HCT116 (cell line): ENCODE measurements at regions not wholly inside any gene's neighbourhood (a gene's known extent, or its start where the extent isn't known, plus 50 kb on each side); places are given as distances from the start of the nearest gene placed in this dataset.
A peak's percentile ranks its signal among the peaks of the same experiment; 100 is the strongest.

Source experiments
- ATAC-seq: fragments of 200-7000 bp; cut with Tn5 transposase; 2 replicates; pipeline ENCODE4 v1.9.1; 2020; ENCODE audit warnings: mild to moderate bottlenecking, moderate library complexity
- BruUV-seq: library from RNA; stranded (reverse); fragments of 400-500 nt; replicated peaks from 2 replicates; lab custom pipeline; 2021; lab: Mats Ljungman, UMichigan
- CTCF ChIA-PET: fragments of 300-600 bp; sonication (Branson Sonifier 250); formaldehyde crosslinking; loops from one replicate; lab custom pipeline; 2021; ENCODE audit warnings: antibody characterized with exemption; lab: Charles Lee
- POLR2A ChIA-PET: fragments of 300-600, 350-600 bp; sonication (Branson Sonifier 250); formaldehyde crosslinking; loops from one replicate; lab custom pipeline; 2021; ENCODE audit warnings: antibody characterized with exemption; lab: Charles Lee
- RAD21 ChIA-PET, 2 experiments: fragments of 300-600 bp; sonication (Branson Sonifier 250); formaldehyde crosslinking; loops; one replicate each; lab custom pipeline; 2023; ENCODE audit warnings: low total read pairs in 2 of 2; ENCODE audit not compliant: uncharacterized antibody in 2 of 2, unreplicated experiment in 2 of 2, low non-redundant PET in 1 of 2; lab: Charles Lee
- DNase-seq: peaks from one replicate; pipeline ENCODE4 v3.0.0-alpha.2; 2010; ENCODE audit warnings: low read depth, low spot score
- H2AFZ ChIP-seq: fragments of 200-600 bp; shearing (Covaris generic), sonication (generic); 2 replicates; pipeline ENCODE4 v1.6.1; 2017; ENCODE audit warnings: low read depth, mixed run types, mixed read lengths, antibody characterized with exemption, low read length; ENCODE audit not compliant: poor library complexity, severe bottlenecking
- H3K27ac ChIP-seq: 2 replicates; pipeline ENCODE4 v1.5.1; 2012; ENCODE audit warnings: low read depth, low read length
- H3K27me3 ChIP-seq: fragments of 200-600 bp; sonication (generic); 2 replicates; pipeline ENCODE4 v1.6.1; 2016; ENCODE audit warnings: mixed run types, low read length, mixed read lengths; ENCODE audit not compliant: insufficient read depth
- H3K36me3 ChIP-seq, 2 experiments: fragments of 200-500 bp in 1 of 2; fragments of 200-600 bp in 1 of 2; sonication (Bioruptor generic) in 1 of 2; sonication (generic) in 1 of 2; 2 replicates each; pipeline versions ENCODE4 v1.5.1 to v1.6.1; 2014 to 2016; ENCODE audit warnings: low read length in 2 of 2, inconsistent platforms in 1 of 2, mixed read lengths in 1 of 2, mixed run types in 1 of 2; ENCODE audit not compliant: insufficient read depth in 2 of 2, control insufficient read depth in 1 of 2
- H3K4me1 ChIP-seq, 2 experiments: fragments of 200-600 bp in 1 of 2; sonication (generic) in 1 of 2; 2 replicates each; pipeline versions ENCODE4 v1.5.1 to v1.6.1; 2012 to 2017; ENCODE audit warnings: low read length in 2 of 2, inconsistent platforms in 1 of 2, mild to moderate bottlenecking in 1 of 2, mixed read lengths in 1 of 2, mixed run types in 1 of 2, moderate library complexity in 1 of 2; ENCODE audit not compliant: insufficient read depth in 2 of 2, control insufficient read depth in 1 of 2
- H3K4me2 ChIP-seq: fragments of 200-600 bp; sonication (generic); 2 replicates; pipeline ENCODE4 v1.6.1; 2017; ENCODE audit warnings: mixed run types, low read length, mixed read lengths
- H3K4me3 ChIP-seq, 2 experiments: fragments of 200-600 bp in 1 of 2; sonication (generic) in 1 of 2; replicated peaks in 1 of 2; 2 replicates each; pipeline ENCODE4 v1.5.1; 2011 to 2016; ENCODE audit warnings: low read length in 2 of 2, control low read depth in 1 of 2, low read depth in 1 of 2, mild to moderate bottlenecking in 1 of 2, mixed read lengths in 1 of 2, mixed run types in 1 of 2
- H3K79me2 ChIP-seq: fragments of 200-600 bp; sonication (generic); 2 replicates; pipeline ENCODE4 v1.6.1; 2017; ENCODE audit warnings: mild to moderate bottlenecking, mixed run types, low read length, moderate library complexity, mixed read lengths; ENCODE audit not compliant: insufficient read depth
- H3K9ac ChIP-seq: fragments of 200-600 bp; sonication (generic); 2 replicates; pipeline ENCODE4 v1.6.1; 2016; ENCODE audit warnings: low read length, mixed read lengths
- H3K9me2 ChIP-seq: fragments of 200-600 bp; sonication (generic), shearing (Covaris generic); 2 replicates; pipeline ENCODE4 v1.6.1; 2017; ENCODE audit warnings: mixed run types, mild to moderate bottlenecking, moderate library complexity; ENCODE audit not compliant: insufficient read depth
- H3K9me3 ChIP-seq, 2 experiments: fragments of 200-500 bp in 1 of 2; fragments of 200-600 bp in 1 of 2; sonication (Bioruptor generic) in 1 of 2; sonication (generic) in 1 of 2; 2 replicates each; pipeline ENCODE4 v1.6.1; 2014 to 2017; ENCODE audit warnings: low read length in 2 of 2, mixed read lengths in 2 of 2, inconsistent platforms in 1 of 2, low read depth in 1 of 2, mild to moderate bottlenecking in 1 of 2, mixed run types in 1 of 2, moderate library complexity in 1 of 2; ENCODE audit not compliant: control insufficient read depth in 1 of 2, insufficient read depth in 1 of 2
- H4K20me1 ChIP-seq: fragments of 200-600 bp; sonication (generic), shearing (Covaris generic); 2 replicates; pipeline ENCODE4 v1.6.1; 2017; ENCODE audit warnings: mixed run types, mild to moderate bottlenecking, moderate library complexity; ENCODE audit not compliant: insufficient read depth
- ELF1 ChIP-seq: IDR thresholded peaks from 2 replicates; pipeline ENCODE4 v1.6.1; 2012; ENCODE audit warnings: low read depth, borderline replicate concordance
- FOSL1 ChIP-seq: IDR thresholded peaks from 2 replicates; pipeline ENCODE4 v1.6.1; 2012; ENCODE audit warnings: low read depth
- RAD21 ChIP-seq: IDR thresholded peaks from 2 replicates; pipeline ENCODE4 v1.6.1; 2012; ENCODE audit warnings: low read depth, mild to moderate bottlenecking
- intact Hi-C: fragments of 100-400 bp; cut with micrococcal nuclease; formaldehyde crosslinking; loops from 2 replicates; pipeline ENCODE4 v1.10.0; 2022
- TF ChIP-seq, protein P1 (sequence below): IDR thresholded peaks from 2 replicates; pipeline ENCODE4 v1.6.1; 2011; ENCODE audit warnings: mild to moderate bottlenecking, low read length, moderate library complexity; ENCODE audit not compliant: insufficient replicate concordance; ENCODE audit errors: extremely low read depth

GRCh38 chr1:14222086-14222485 is 376.4 kb upstream of the KAZN start:
- intact Hi-C loops: no loop called here
- no peaks in the 10 kb centered on the region for H3K79me2 ChIP-seq
- no peak overlapping the region for H3K27ac ChIP-seq
- no peak overlapping the region for H3K4me3 ChIP-seq
- CTCF ChIA-PET: no interaction called here
- 0 out of 4 replicates have a peak, but pooled peaks cover 0 to 3% of the 10 kb centered on the region in 2 experiments for H3K9me3 ChIP-seq
- no TSS peak for BruUV-seq
- H3K4me2 ChIP-seq: no peak overlapping the region
- ATAC-seq: no peak
- POLR2A ChIA-PET: no interaction called here
- no peaks in the 10 kb centered on the region for H4K20me1 ChIP-seq
- TF ChIP-seq ELF1 (no peak), FOSL1 (no peak)
- TF ChIP-seq, protein P1, sequence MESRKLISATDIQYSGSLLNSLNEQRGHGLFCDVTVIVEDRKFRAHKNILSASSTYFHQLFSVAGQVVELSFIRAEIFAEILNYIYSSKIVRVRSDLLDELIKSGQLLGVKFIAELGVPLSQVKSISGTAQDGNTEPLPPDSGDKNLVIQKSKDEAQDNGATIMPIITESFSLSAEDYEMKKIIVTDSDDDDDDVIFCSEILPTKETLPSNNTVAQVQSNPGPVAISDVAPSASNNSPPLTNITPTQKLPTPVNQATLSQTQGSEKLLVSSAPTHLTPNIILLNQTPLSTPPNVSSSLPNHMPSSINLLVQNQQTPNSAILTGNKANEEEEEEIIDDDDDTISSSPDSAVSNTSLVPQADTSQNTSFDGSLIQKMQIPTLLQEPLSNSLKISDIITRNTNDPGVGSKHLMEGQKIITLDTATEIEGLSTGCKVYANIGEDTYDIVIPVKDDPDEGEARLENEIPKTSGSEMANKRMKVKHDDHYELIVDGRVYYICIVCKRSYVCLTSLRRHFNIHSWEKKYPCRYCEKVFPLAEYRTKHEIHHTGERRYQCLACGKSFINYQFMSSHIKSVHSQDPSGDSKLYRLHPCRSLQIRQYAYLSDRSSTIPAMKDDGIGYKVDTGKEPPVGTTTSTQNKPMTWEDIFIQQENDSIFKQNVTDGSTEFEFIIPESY: no peak
- RAD21 ChIA-PET: no interaction called here
- H2AFZ ChIP-seq: no peak overlapping the region
- H3K9ac ChIP-seq: no peak overlapping the region
- DNase-seq: no peak
- H3K9me2 ChIP-seq: no peaks in the 10 kb centered on the region
- no peaks in the 10 kb centered on the region for H3K4me1 ChIP-seq
- no peaks in the 10 kb centered on the region for H3K27me3 ChIP-seq
- H3K36me3 ChIP-seq: no peaks in the 10 kb centered on the region

GRCh38 chr1:14228677-14229076 is 369.8 kb upstream of the KAZN start:
- no peak for ATAC-seq
- intact Hi-C loops: no loop called here
- ChIA-PET RAD21 (no interaction called here), CTCF (no interaction called here)
- H3K4me1 ChIP-seq: no peaks in the 10 kb centered on the region
- H3K27ac ChIP-seq: no peak overlapping the region
- TF ChIP-seq, protein P1: no peak
- peak; percentile 12; the same call in 1 of the 2 replicates for TF ChIP-seq RAD21
- TF ChIP-seq, all 23 proteins: peak for 1
- Histone ChIP-seq H3K27me3 (no peaks in the 10 kb centered on the region), H4K20me1 (no peaks in the 10 kb centered on the region), H3K4me2 (no peak overlapping the region), H3K79me2 (no peaks in the 10 kb centered on the region), H3K9ac (no peak overlapping the region), H3K9me2 (no peaks in the 10 kb centered on the region), H2AFZ (no peak overlapping the region), H3K36me3 (no peaks in the 10 kb centered on the region), H3K9me3 (no peaks in the 10 kb centered on the region), H3K4me3 (no peak overlapping the region)
- no peak for DNase-seq
- POLR2A ChIA-PET: no interaction called here
- BruUV-seq: no TSS peak
